ENCODE measurements at regions not wholly inside any gene's neighbourhood (a gene's known extent, or its start where the extent isn't known, plus 50 kb on each side); places are given as distances from the start of the nearest gene placed in this dataset.

DNA sequence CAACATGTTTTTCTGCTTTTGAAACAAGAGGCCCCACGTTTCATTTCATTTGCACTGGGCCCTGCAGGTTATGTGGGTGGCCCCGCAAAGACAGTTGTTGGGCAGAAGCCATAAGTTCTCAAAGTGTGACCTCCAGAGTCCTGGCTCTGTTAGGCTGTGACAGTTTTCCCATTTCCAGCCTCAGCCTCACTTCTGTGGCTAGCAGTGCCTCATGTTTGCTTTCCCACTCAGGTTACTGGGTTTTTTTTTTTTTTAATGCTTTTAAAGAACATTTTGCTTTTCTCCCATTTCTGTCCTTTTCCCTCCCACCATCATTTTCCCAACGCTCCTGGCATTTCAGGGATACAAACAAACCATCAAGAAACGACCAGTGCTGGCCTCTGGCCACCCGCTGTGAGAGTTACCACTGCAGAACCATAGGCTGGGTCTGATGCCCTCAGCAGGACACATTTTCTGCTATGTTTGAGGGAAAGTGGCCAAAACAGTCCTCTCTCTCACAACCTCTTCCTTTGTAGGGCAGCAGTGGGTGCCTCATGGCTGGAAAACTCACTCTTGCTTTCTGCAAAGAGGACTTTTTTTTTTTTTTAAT, 159.0 kb upstream of the MPHOSPH6 start:
- ATAC-seq (no peak), FAIRE-seq (no peak), DNase-seq (ENCODE audit: low read depth, low spot score) (no peak)
- H3K4me1 ChIP-seq (ENCODE audit: control insufficient read depth, insufficient read depth, low read length): no peaks in the 10 kb centered on the region
- H3K79me2 ChIP-seq (ENCODE audit: control insufficient read depth, insufficient read depth, low read length): no peaks in the 10 kb centered on the region
- BruUV-seq (replicated peaks): no TSS peak
- no peaks in the 10 kb centered on the region; the same call in 1 of the 2 replicates for H4K20me1 ChIP-seq (ENCODE audit: control insufficient read depth, insufficient read depth)
- no peak overlapping the region for H3K27ac ChIP-seq (ENCODE audit: control insufficient read depth, insufficient read depth)
- intact Hi-C loops (cut with micrococcal nuclease; ENCODE audit: unreplicated experiment): no loop called here
- 9% methylated on average over 5 of the region's 5 CpGs for WGBS (ENCODE audit: insufficient coverage, insufficient replicate concordance, low lambda C conversion rate, missing lambda C conversion rate)
- no peak overlapping the region for H3K9ac ChIP-seq (ENCODE audit: control insufficient read depth, insufficient read depth, low read length)
- RAD21 ChIA-PET (ENCODE audit: unreplicated experiment): no interaction called here
- H3K9me3 ChIP-seq (replicated peaks; ENCODE audit: control insufficient read depth, insufficient read depth, low read length): no peaks in the 10 kb centered on the region
- H2AFZ ChIP-seq (ENCODE audit: control insufficient read depth, low read depth, low read length): no peak overlapping the region
- in situ Hi-C loops (cut with MboI): no loop called here
- no peak overlapping the region for H3K4me3 ChIP-seq
- no peak overlapping the region for H3K4me2 ChIP-seq (ENCODE audit: control insufficient read depth, insufficient read depth)
- POLR2A ChIA-PET: no interaction called here
- peaks cover 0 to 3% of the 10 kb centered on the region in 2 experiments; a peak in 1 of 4 replicates for H3K27me3 ChIP-seq (replicated peaks in 1 of 2; ENCODE audit: control insufficient read depth in 2 of 2, insufficient read depth in 2 of 2, low read length in 1 of 2)
- H3K36me3 ChIP-seq (ENCODE audit: control insufficient read depth in 2 of 2, insufficient read depth in 2 of 2, low read length in 1 of 2): no peaks in the 10 kb centered on the region
- CTCF ChIA-PET: no interaction called here
- SMC1A ChIA-PET (ENCODE audit: uncharacterized antibody, unreplicated experiment): no interaction called here
- TF ChIP-seq ZNF24 (IDR thresholded peaks at IDR 0.05): no peak
- TF ChIP-seq RUNX3 (IDR thresholded peaks at IDR 0.05; ENCODE audit: low read length): no peak
- TF ChIP-seq RBBP5 (conservative IDR thresholded peaks at IDR 0.05): no peak
- TF ChIP-seq TCF7 (IDR thresholded peaks at IDR 0.05; ENCODE audit: borderline replicate concordance): no peak
- no peak for TF ChIP-seq ZBTB33 (IDR thresholded peaks at IDR 0.05)
- no peak for TF ChIP-seq ZNF274 (IDR thresholded peaks at IDR 0.05; ENCODE audit: insufficient read depth, insufficient read length)
- no peak for TF ChIP-seq BCL11A (IDR thresholded peaks at IDR 0.05; ENCODE audit: low read depth, low read length)
- TF ChIP-seq YBX1 (IDR thresholded peaks at IDR 0.05): no peak
- no peak for TF ChIP-seq SREBF1 (IDR thresholded peaks at IDR 0.05; ENCODE audit: low read length)
- no peak for TF ChIP-seq IKZF1 (conservative IDR thresholded peaks at IDR 0.05)
- no peak for TF ChIP-seq RFX5 (IDR thresholded peaks at IDR 0.05; ENCODE audit: low read depth, low read length)
- no peak for TF ChIP-seq SMAD1 (IDR thresholded peaks at IDR 0.05; ENCODE audit: low read depth, partially characterized antibody)
- no peak for TF ChIP-seq POLR2A (IDR thresholded peaks at IDR 0.05; ENCODE audit: low read depth, low read length)
- TF ChIP-seq EP300 (IDR thresholded peaks at IDR 0.05; ENCODE audit: borderline replicate concordance in 1 of 2, control insufficient read depth in 1 of 2, low read depth in 2 of 2, low read length in 2 of 2): no peak
- no peak for TF ChIP-seq WRNIP1 (IDR thresholded peaks at IDR 0.05; ENCODE audit: borderline replicate concordance, low read depth, low read length)
- no peak for TF ChIP-seq POU2F2 (IDR thresholded peaks at IDR 0.05; ENCODE audit: borderline replicate concordance, low read depth, low read length)
- TF ChIP-seq CEBPB (IDR thresholded peaks at IDR 0.05; ENCODE audit: borderline replicate concordance in 1 of 2, low read depth in 2 of 2, low read length in 2 of 2): no peak
- TF ChIP-seq, protein P1, sequence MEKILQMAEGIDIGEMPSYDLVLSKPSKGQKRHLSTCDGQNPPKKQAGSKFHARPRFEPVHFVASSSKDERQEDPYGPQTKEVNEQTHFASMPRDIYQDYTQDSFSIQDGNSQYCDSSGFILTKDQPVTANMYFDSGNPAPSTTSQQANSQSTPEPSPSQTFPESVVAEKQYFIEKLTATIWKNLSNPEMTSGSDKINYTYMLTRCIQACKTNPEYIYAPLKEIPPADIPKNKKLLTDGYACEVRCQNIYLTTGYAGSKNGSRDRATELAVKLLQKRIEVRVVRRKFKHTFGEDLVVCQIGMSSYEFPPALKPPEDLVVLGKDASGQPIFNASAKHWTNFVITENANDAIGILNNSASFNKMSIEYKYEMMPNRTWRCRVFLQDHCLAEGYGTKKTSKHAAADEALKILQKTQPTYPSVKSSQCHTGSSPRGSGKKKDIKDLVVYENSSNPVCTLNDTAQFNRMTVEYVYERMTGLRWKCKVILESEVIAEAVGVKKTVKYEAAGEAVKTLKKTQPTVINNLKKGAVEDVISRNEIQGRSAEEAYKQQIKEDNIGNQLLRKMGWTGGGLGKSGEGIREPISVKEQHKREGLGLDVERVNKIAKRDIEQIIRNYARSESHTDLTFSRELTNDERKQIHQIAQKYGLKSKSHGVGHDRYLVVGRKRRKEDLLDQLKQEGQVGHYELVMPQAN (conservative IDR thresholded peaks at IDR 0.05): no peak
- no peak for TF ChIP-seq ZNF217 (IDR thresholded peaks at IDR 0.05)
- no peak for TF ChIP-seq SIN3A (IDR thresholded peaks at IDR 0.05; ENCODE audit: low read depth, low read length)

All from GM12878 (cell line).